PC-3 (cell line): ENCODE measurements at regions not wholly inside any gene's neighbourhood (a gene's known extent, or its start where the extent isn't known, plus 50 kb on each side); places are given as distances from the start of the nearest gene placed in this dataset.

ENCODE experiments used
- CTCF ChIP-seq: fragments of 300-600 bp; sonication (generic); conservative IDR thresholded peaks from 2 replicates; pipeline ENCODE4 v1.5.1; 2017; ENCODE audit warnings: antibody characterized with exemption, low read depth, mild to moderate bottlenecking, low read length
- EZH2 ChIP-seq: fragments of 300-600 bp; sonication (generic); IDR thresholded peaks from one replicate; pipeline ENCODE4 v1.6.1; 2017; ENCODE audit warnings: antibody characterized with exemption, mild to moderate bottlenecking, low read length; ENCODE audit not compliant: unreplicated experiment

GRCh38 chr7:15888090-15888489 is 201.6 kb upstream of the MEOX2 start:
- TF ChIP-seq CTCF: no peak
- TF ChIP-seq EZH2: no peak
